GM23248 (cell line): ENCODE measurements at regions not wholly inside any gene's neighbourhood (a gene's known extent, or its start where the extent isn't known, plus 50 kb on each side); places are given as distances from the start of the nearest gene placed in this dataset.

Experiments
- EZH2 ChIP-seq: fragments of 200-600 bp; sonication (generic); IDR thresholded peaks from 2 replicates; pipeline ENCODE4 v1.6.1; 2018; ENCODE audit warnings: antibody characterized with exemption, mild to moderate bottlenecking; ENCODE audit not compliant: insufficient read depth, poor library complexity, severe bottlenecking
- EZH2phosphoT487 ChIP-seq: fragments of 200-600 bp; sonication (generic); IDR thresholded peaks from 2 replicates; pipeline ENCODE4 v1.6.1; 2018; ENCODE audit warnings: antibody characterized with exemption, moderate library complexity, mild to moderate bottlenecking, low read depth; ENCODE audit not compliant: insufficient read depth

DNA sequence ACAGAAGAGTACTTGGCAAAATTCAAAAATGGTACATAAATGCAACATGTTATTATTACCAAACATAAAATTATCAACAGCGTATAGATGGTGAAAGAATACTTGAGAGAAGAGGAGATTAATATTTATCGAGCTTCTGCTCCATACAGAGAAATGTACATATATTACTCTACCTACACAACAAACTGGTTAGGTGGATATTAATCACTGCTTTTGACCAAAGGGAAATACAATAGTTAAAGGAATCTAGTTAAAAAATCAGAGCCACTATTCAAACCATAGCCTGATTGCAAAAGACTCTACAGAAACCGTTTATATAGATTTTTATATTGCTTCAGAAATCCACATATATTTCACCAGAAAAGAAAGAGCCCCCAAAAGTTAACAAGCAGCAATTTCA lies 379.3 kb upstream of the PRMT6 start:
- TF ChIP-seq EZH2 (no peak), EZH2phosphoT487 (no peak)
